ENCODE measurements at regions not wholly inside any gene's neighbourhood (a gene's known extent, or its start where the extent isn't known, plus 50 kb on each side); places are given as distances from the start of the nearest gene placed in this dataset.
A peak's percentile ranks its signal among the peaks of the same experiment; 100 is the strongest.

DNA sequence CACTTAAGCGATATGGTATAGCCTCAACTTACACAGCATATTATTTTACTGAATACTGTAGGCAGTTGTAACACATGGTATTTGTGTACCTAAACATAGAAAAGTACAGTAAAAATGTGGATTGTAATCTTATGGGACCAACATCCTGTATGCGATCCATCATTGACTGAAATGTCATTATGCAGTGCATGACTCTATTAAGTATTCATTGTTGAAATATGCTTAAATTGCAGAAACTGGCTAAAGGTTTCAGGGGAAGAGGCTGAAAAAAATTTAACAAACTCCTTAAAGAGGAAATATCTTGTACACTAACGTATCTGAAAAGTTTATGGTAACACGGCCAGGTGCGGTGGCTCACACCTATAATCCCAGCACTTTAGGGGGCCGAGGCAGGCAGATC is 214.1 kb upstream of the PARD3B start:
- no peak overlapping the region for H3K4me3 ChIP-seq (replicated peaks in 1 of 4; ENCODE audit: control extremely low read depth in 1 of 4, insufficient read depth in 1 of 4, low read depth in 3 of 4, low read length in 4 of 4)
- no peaks in the 10 kb centered on the region for H4K20me1 ChIP-seq (ENCODE audit: control insufficient read depth, extremely low read depth, insufficient read depth, low read length)
- H3K4me2 ChIP-seq (ENCODE audit: extremely low read depth, insufficient read depth, low read length), result no peak overlapping the region
- TF ChIP-seq, protein P1, sequence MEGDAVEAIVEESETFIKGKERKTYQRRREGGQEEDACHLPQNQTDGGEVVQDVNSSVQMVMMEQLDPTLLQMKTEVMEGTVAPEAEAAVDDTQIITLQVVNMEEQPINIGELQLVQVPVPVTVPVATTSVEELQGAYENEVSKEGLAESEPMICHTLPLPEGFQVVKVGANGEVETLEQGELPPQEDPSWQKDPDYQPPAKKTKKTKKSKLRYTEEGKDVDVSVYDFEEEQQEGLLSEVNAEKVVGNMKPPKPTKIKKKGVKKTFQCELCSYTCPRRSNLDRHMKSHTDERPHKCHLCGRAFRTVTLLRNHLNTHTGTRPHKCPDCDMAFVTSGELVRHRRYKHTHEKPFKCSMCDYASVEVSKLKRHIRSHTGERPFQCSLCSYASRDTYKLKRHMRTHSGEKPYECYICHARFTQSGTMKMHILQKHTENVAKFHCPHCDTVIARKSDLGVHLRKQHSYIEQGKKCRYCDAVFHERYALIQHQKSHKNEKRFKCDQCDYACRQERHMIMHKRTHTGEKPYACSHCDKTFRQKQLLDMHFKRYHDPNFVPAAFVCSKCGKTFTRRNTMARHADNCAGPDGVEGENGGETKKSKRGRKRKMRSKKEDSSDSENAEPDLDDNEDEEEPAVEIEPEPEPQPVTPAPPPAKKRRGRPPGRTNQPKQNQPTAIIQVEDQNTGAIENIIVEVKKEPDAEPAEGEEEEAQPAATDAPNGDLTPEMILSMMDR (conservative IDR thresholded peaks at IDR 0.05 in 1 of 2, IDR thresholded peaks at IDR 0.05 in 1 of 2; ENCODE audit: low read depth in 1 of 2, low read length in 2 of 2), result no peak
- no peak for TF ChIP-seq EZH2 (IDR thresholded peaks at IDR 0.05; ENCODE audit: low read length, missing control alignments)
- H3K9me3 ChIP-seq (ENCODE audit: control insufficient read depth, insufficient read depth, low read depth, low read length), result no peaks in the 10 kb centered on the region
- H3K9ac ChIP-seq (ENCODE audit: insufficient read depth, low read length), result no peak overlapping the region
- no peaks in the 10 kb centered on the region for H3K79me2 ChIP-seq (ENCODE audit: control insufficient read depth, insufficient read depth, low read length)
- H3K27me3 ChIP-seq (ENCODE audit: control insufficient read depth, insufficient read depth, low read length), result no peaks in the 10 kb centered on the region
- H3K4me1 ChIP-seq (ENCODE audit: control insufficient read depth, extremely low read depth, insufficient read depth, low read length), result no peaks in the 10 kb centered on the region
- no peaks in the 10 kb centered on the region for H3K36me3 ChIP-seq (ENCODE audit: control insufficient read depth, insufficient read depth, low read length)
- DNase-seq (ENCODE audit: low read depth in 2 of 2), result peak in 1 of 2 donors; percentile 50
- no peak overlapping the region for H2AFZ ChIP-seq (ENCODE audit: low read length)
- no peak overlapping the region for H3K27ac ChIP-seq (ENCODE audit: insufficient read depth, low read length)

DNA sequence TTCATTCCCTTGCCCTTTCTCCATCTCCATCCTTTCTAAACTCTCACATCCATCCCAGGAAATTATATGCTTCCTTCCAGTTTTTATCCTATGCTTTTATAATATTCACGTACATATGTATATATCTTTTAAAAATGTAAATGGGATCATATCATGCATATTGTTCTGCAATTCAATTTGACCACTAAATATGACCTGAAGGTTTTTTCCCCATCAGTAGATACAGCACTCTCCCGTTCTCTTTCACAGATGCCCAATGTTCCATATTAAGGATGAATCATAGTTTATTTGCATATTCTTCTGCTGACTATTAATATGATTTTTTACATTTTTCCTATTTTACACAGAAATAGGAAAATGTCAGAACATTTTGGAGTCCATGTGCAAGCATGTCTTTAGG is 213.3 kb upstream of the PARD3B start:
- Histone ChIP-seq H3K9me3 (ENCODE audit: control insufficient read depth, insufficient read depth, low read depth, low read length) (no peaks in the 10 kb centered on the region), H3K79me2 (ENCODE audit: control insufficient read depth, insufficient read depth, low read length) (no peaks in the 10 kb centered on the region), H3K27ac (ENCODE audit: insufficient read depth, low read length) (no peak overlapping the region), H3K36me3 (ENCODE audit: control insufficient read depth, insufficient read depth, low read length) (no peaks in the 10 kb centered on the region), H2AFZ (ENCODE audit: low read length) (no peak overlapping the region), H4K20me1 (ENCODE audit: control insufficient read depth, extremely low read depth, insufficient read depth, low read length) (no peaks in the 10 kb centered on the region), H3K4me2 (ENCODE audit: extremely low read depth, insufficient read depth, low read length) (no peak overlapping the region), H3K4me1 (ENCODE audit: control insufficient read depth, extremely low read depth, insufficient read depth, low read length) (no peaks in the 10 kb centered on the region), H3K9ac (ENCODE audit: insufficient read depth, low read length) (no peak overlapping the region), H3K27me3 (ENCODE audit: control insufficient read depth, insufficient read depth, low read length) (no peaks in the 10 kb centered on the region), H3K4me3 (replicated peaks in 1 of 4; ENCODE audit: control extremely low read depth in 1 of 4, insufficient read depth in 1 of 4, low read depth in 3 of 4, low read length in 4 of 4) (no peak overlapping the region)
- TF ChIP-seq, protein P1 (conservative IDR thresholded peaks at IDR 0.05 in 1 of 2, IDR thresholded peaks at IDR 0.05 in 1 of 2; ENCODE audit: low read depth in 1 of 2, low read length in 2 of 2), result no peak
- TF ChIP-seq EZH2 (IDR thresholded peaks at IDR 0.05; ENCODE audit: low read length, missing control alignments), result no peak
- no peak for DNase-seq (ENCODE audit: low read depth in 2 of 2)

DNA sequence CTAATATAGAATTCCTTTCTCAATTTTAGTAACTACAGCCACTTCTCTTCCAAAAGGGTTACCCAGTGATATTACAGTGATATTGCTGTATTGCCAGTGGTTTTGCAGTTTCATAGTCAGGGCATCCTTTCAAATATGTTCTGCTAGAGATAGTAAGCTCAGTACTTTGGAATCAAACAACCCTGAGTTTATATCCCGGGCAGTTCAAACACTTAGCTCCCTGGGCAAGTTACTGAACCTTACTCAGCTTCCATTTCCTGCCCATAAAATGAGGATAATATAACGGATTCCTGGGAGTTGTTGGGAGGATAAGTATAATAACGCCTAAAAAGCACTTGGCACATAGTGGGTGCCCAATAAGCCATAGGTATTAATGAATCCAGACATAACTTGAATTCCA is 212.6 kb upstream of the PARD3B start:
- Histone ChIP-seq H3K9ac (ENCODE audit: insufficient read depth, low read length) (no peak overlapping the region), H3K36me3 (ENCODE audit: control insufficient read depth, insufficient read depth, low read length) (no peaks in the 10 kb centered on the region), H3K27me3 (ENCODE audit: control insufficient read depth, insufficient read depth, low read length) (no peaks in the 10 kb centered on the region), H3K9me3 (ENCODE audit: control insufficient read depth, insufficient read depth, low read depth, low read length) (no peaks in the 10 kb centered on the region), H3K79me2 (ENCODE audit: control insufficient read depth, insufficient read depth, low read length) (no peaks in the 10 kb centered on the region), H3K4me3 (replicated peaks in 1 of 4; ENCODE audit: control extremely low read depth in 1 of 4, insufficient read depth in 1 of 4, low read depth in 3 of 4, low read length in 4 of 4) (no peak overlapping the region), H3K4me2 (ENCODE audit: extremely low read depth, insufficient read depth, low read length) (no peak overlapping the region), H2AFZ (ENCODE audit: low read length) (no peak overlapping the region), H4K20me1 (ENCODE audit: control insufficient read depth, extremely low read depth, insufficient read depth, low read length) (no peaks in the 10 kb centered on the region), H3K27ac (ENCODE audit: insufficient read depth, low read length) (no peak overlapping the region), H3K4me1 (ENCODE audit: control insufficient read depth, extremely low read depth, insufficient read depth, low read length) (no peaks in the 10 kb centered on the region)
- DNase-seq (ENCODE audit: low read depth in 2 of 2), result no peak
- TF ChIP-seq, protein P1 (conservative IDR thresholded peaks at IDR 0.05 in 1 of 2, IDR thresholded peaks at IDR 0.05 in 1 of 2; ENCODE audit: low read depth in 1 of 2, low read length in 2 of 2), result no peak
- no peak for TF ChIP-seq EZH2 (IDR thresholded peaks at IDR 0.05; ENCODE audit: low read length, missing control alignments)
